K562 (cell line): ENCODE measurements at regions not wholly inside any gene's neighbourhood (a gene's known extent, or its start where the extent isn't known, plus 50 kb on each side); places are given as distances from the start of the nearest gene placed in this dataset.

ENCODE experiments used
- ATAC-seq: fragments of 200-7000 bp; cut with Tn5 transposase; 3 replicates; pipeline ENCODE4 v1.9.1; 2020; ENCODE audit warnings: moderate library complexity
- BruUV-seq: library from RNA; stranded (reverse); fragments of 400-500 nt; replicated peaks from 2 replicates; lab custom pipeline; 2021; lab: Mats Ljungman, UMichigan
- CTCF ChIA-PET: fragments of 300-600 bp; formaldehyde crosslinking; extraction: SDS; loops from one replicate; lab custom pipeline; 2021; ENCODE audit warnings: low intra/inter-chr PET ratio; lab: Yijun Ruan, JAX
- POLR2A ChIA-PET: fragments of 300-600, 350-650 bp; sonication (Branson Sonifier 250); formaldehyde crosslinking; extraction: SDS; loops from one replicate; lab custom pipeline; 2021; ENCODE audit warnings: antibody characterized with exemption, inconsistent platforms; lab: Yijun Ruan, JAX
- DNase-seq, 4 experiments: peaks; one replicate each; pipeline versions ENCODE4 v3.0.0 to v3.0.0-alpha.2; 2011 to 2018; ENCODE audit warnings: low spot score in 3 of 4, mixed read lengths in 3 of 4; ENCODE audit errors: extremely low read depth in 1 of 4
- FAIRE-seq: peaks from 2 replicates; lab custom pipeline; 2011; peaks lifted over from hg19 to GRCh38; lab: Jason Lieb, UNC
- H2AFZ ChIP-seq: 2 replicates; pipeline ENCODE4 v1.6.0; 2011; ENCODE audit warnings: low read depth, low read length, control low read depth, inconsistent platforms
- H3K27ac ChIP-seq: fragments of 200-600 bp; 3 replicates; pipeline ENCODE4 v1.8.0; 2011; ENCODE audit warnings: low read depth, mild to moderate bottlenecking, control low read depth, inconsistent platforms, low read length, moderate library complexity, mixed read lengths; ENCODE audit errors: extremely low read depth
- H3K27me3 ChIP-seq, 2 experiments: fragments of 300-600 bp in 1 of 2; 2 replicates in 1 of 2; 3 replicates in 1 of 2; pipeline versions ENCODE4 v1.6.0 to v1.8.0; 2011; ENCODE audit warnings: inconsistent platforms in 2 of 2, low read length in 2 of 2, mild to moderate bottlenecking in 1 of 2, mixed read lengths in 1 of 2, moderate library complexity in 1 of 2; ENCODE audit not compliant: control insufficient read depth in 2 of 2, insufficient read depth in 2 of 2
- H3K36me3 ChIP-seq: fragments of 300-600 bp; 3 replicates; pipeline ENCODE4 v1.8.0; 2011; ENCODE audit warnings: mild to moderate bottlenecking, low read length, inconsistent platforms; ENCODE audit not compliant: control insufficient read depth, insufficient read depth
- H3K4me1 ChIP-seq, 2 experiments: fragments of 200-600 bp in 1 of 2; replicated peaks in 1 of 2; 2 replicates in 1 of 2; 3 replicates in 1 of 2; pipeline versions ENCODE4 v1.5.1 to v1.8.0; 2011; ENCODE audit warnings: inconsistent platforms in 2 of 2, low read length in 2 of 2, mild to moderate bottlenecking in 1 of 2, mixed read lengths in 1 of 2, moderate library complexity in 1 of 2; ENCODE audit not compliant: control insufficient read depth in 2 of 2, insufficient read depth in 2 of 2
- H3K4me2 ChIP-seq: 2 replicates; pipeline ENCODE4 v1.6.1; 2011; ENCODE audit warnings: low read length, control low read depth, inconsistent platforms, mixed read lengths; ENCODE audit not compliant: insufficient read depth
- H3K4me3 ChIP-seq: fragments of 200-600 bp; sonication (generic), shearing (Covaris generic); 2 replicates; pipeline ENCODE4 v1.5.1; 2016; ENCODE audit warnings: control low read depth, inconsistent platforms
- H3K79me2 ChIP-seq: fragments of 200-600 bp; 3 replicates; pipeline ENCODE4 v1.8.0; 2011; ENCODE audit warnings: low read length, inconsistent platforms; ENCODE audit not compliant: control insufficient read depth, insufficient read depth
- H3K9ac ChIP-seq, 2 experiments: 2 replicates each; pipeline versions ENCODE4 v1.6.0 to v1.6.1; 2011; ENCODE audit warnings: low read depth in 2 of 2, low read length in 2 of 2, control low read depth in 1 of 2, inconsistent platforms in 1 of 2, mild to moderate bottlenecking in 1 of 2, mixed read lengths in 1 of 2; ENCODE audit not compliant: insufficient read depth in 1 of 2
- H3K9me1 ChIP-seq: one replicate; pipeline ENCODE4 v1.6.0; 2011; ENCODE audit warnings: inconsistent platforms, mild to moderate bottlenecking, low read length, moderate library complexity; ENCODE audit not compliant: control insufficient read depth, insufficient read depth
- H3K9me3 ChIP-seq: replicated peaks from 2 replicates; pipeline ENCODE4 v1.5.1; 2011; ENCODE audit warnings: low read depth, low read length, inconsistent platforms; ENCODE audit not compliant: control insufficient read depth, insufficient read depth
- H4K20me1 ChIP-seq: replicated peaks from 2 replicates; pipeline ENCODE4 v1.6.1; 2011; ENCODE audit warnings: low read length, inconsistent platforms, mixed read lengths; ENCODE audit not compliant: control insufficient read depth, insufficient read depth
- ASH1L ChIP-seq: fragments of 450-650 bp; IDR thresholded peaks from 2 replicates; pipeline ENCODE4 v1.6.1; 2018; ENCODE audit warnings: borderline replicate concordance, mild to moderate bottlenecking, low read depth; ENCODE audit not compliant: partially characterized antibody
- ATF1 ChIP-seq, 2 experiments: fragments of 450-650 bp in 1 of 2; IDR thresholded peaks; 2 replicates each; pipeline ENCODE4 v1.6.1; 2016; ENCODE audit warnings: missing compliant biosample characterization in 1 of 2, missing genetic modification characterization in 1 of 2
- BHLHE40 ChIP-seq: IDR thresholded peaks from 2 replicates; pipeline ENCODE4 v1.6.1; 2011; ENCODE audit warnings: low read length, improper control_type of control experiment
- CTBP1 ChIP-seq: fragments of 450-650 bp; IDR thresholded peaks from 2 replicates; pipeline ENCODE4 v1.6.1; 2016; ENCODE audit warnings: borderline replicate concordance
- ETV6 ChIP-seq, 3 experiments: fragments of 150-350 bp in 1 of 3; sonication (generic) in 1 of 3; formaldehyde crosslinking in 1 of 3; IDR thresholded peaks; 2 replicates each; pipeline versions ENCODE4 v1.6.1 to v1.8.0; 2014 to 2022; ENCODE audit warnings: borderline replicate concordance in 2 of 3, low read depth in 2 of 3, antibody characterized with exemption in 1 of 3, low read length in 1 of 3, mild to moderate bottlenecking in 1 of 3, missing genetic modification reagents in 1 of 3
- GATAD2B ChIP-seq: fragments of 450-650 bp; IDR thresholded peaks from 2 replicates; pipeline ENCODE4 v1.6.1; 2017; ENCODE audit warnings: mild to moderate bottlenecking, borderline replicate concordance
- SIRT6 ChIP-seq: IDR thresholded peaks from one replicate; pipeline ENCODE4 v1.6.1; 2012; ENCODE audit warnings: low read depth, mild to moderate bottlenecking, control low read depth, inconsistent platforms, low read length, moderate library complexity
- SRSF3 ChIP-seq: fragments of 200-400 bp; formaldehyde crosslinking; IDR thresholded peaks from 2 replicates; pipeline ENCODE4 v1.6.1; 2016; ENCODE audit warnings: mild to moderate bottlenecking, low read length, moderate library complexity; ENCODE audit not compliant: insufficient read depth
- TBL1XR1 ChIP-seq, 2 experiments: IDR thresholded peaks; 2 replicates each; pipeline ENCODE4 v1.6.1; 2012; ENCODE audit warnings: improper control_type of control experiment in 2 of 2, low read length in 2 of 2, mild to moderate bottlenecking in 1 of 2
- U2AF2 ChIP-seq: fragments of 200-400 bp; formaldehyde crosslinking; optimal IDR thresholded peaks from 2 replicates; pipeline ENCODE3; 2017; ENCODE audit warnings: low read depth, mild to moderate bottlenecking, low read length
- ZNF75A ChIP-seq: fragments of 450-650 bp; formaldehyde crosslinking; IDR thresholded peaks from 2 replicates; pipeline ENCODE4 v1.4.0; 2020; ENCODE audit warnings: mild to moderate bottlenecking
- ZNF76 ChIP-seq: fragments of 250-450 bp; sonication (Bioruptor Pico); IDR thresholded peaks from 2 replicates; pipeline ENCODE4 v1.4.0; 2020; ENCODE audit warnings: mild to moderate bottlenecking, moderate library complexity, borderline replicate concordance
- WGBS: fragments of 100-300 bp; shearing (Covaris generic); methylation state at CpG from one replicate; pipeline ENCODE4 v1.1.6; 2016; ENCODE audit warnings: low coverage, mixed read lengths; ENCODE audit not compliant: insufficient coverage; ENCODE audit errors: missing lambda C conversion rate; 5-methylcytosine and 5-hydroxymethylcytosine counted together
- in situ Hi-C: fragments of 300-500 bp; cut with MboI; formaldehyde crosslinking; loops from 4 replicates; pipeline ENCODE4 v1.15.0; 2018; ENCODE audit warnings: inconsistent platforms, mixed read lengths
- intact Hi-C: fragments of 100-400 bp; cut with micrococcal nuclease; formaldehyde crosslinking; loops from 2 replicates; pipeline ENCODE4 v1.14.2; 2022
- TF ChIP-seq, protein P1 (sequence below): fragments of 450-650 bp; IDR thresholded peaks from 2 replicates; pipeline ENCODE4 v1.6.1; 2016; ENCODE audit warnings: borderline replicate concordance
- TF ChIP-seq, protein P2 (sequence below): sonication (generic); formaldehyde crosslinking; IDR thresholded peaks from 2 replicates; pipeline ENCODE4 v1.8.0; 2022; ENCODE audit warnings: mild to moderate bottlenecking, missing genetic modification reagents, borderline replicate concordance
- TF ChIP-seq, protein P3 (sequence below): conservative IDR thresholded peaks from 2 replicates; pipeline ENCODE4 v1.6.1; 2011; ENCODE audit warnings: low read depth, mild to moderate bottlenecking, low read length; ENCODE audit not compliant: control insufficient read depth

DNA sequence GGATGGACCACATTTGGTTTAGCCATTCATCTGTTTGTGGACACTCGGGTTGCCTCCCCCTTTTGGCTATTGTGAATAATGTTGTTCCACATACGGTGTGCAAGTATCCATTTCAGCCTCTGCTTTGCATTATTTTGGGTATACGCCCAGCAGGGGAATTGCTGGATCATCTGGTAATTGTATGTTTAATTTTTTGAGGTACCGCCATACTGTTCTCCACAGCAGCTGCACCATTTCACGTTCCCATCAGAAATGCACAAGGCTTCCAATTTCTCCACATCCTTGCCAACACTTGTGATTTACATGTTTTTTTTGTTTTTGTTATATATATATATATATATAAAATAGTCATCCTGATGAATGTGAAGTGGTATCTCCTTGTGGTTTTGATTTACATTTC is 54.6 kb upstream of the TWIST2 start (continued):
- TF ChIP-seq, protein P1, sequence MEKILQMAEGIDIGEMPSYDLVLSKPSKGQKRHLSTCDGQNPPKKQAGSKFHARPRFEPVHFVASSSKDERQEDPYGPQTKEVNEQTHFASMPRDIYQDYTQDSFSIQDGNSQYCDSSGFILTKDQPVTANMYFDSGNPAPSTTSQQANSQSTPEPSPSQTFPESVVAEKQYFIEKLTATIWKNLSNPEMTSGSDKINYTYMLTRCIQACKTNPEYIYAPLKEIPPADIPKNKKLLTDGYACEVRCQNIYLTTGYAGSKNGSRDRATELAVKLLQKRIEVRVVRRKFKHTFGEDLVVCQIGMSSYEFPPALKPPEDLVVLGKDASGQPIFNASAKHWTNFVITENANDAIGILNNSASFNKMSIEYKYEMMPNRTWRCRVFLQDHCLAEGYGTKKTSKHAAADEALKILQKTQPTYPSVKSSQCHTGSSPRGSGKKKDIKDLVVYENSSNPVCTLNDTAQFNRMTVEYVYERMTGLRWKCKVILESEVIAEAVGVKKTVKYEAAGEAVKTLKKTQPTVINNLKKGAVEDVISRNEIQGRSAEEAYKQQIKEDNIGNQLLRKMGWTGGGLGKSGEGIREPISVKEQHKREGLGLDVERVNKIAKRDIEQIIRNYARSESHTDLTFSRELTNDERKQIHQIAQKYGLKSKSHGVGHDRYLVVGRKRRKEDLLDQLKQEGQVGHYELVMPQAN: no peak
- TF ChIP-seq ATF1 (CRISPR knock-in tag; IDR thresholded peaks at IDR 0.05): no peak
- TF ChIP-seq ATF1 (tag; IDR thresholded peaks at IDR 0.05): no peak
- TF ChIP-seq BHLHE40: no peak
- no peak for TF ChIP-seq SRSF3
- no peak for TF ChIP-seq ETV6 (IDR thresholded peaks at IDR 0.05; ENCODE audit: borderline replicate concordance in 1 of 2, low read depth in 2 of 2, low read length in 1 of 2)
- no peak for TF ChIP-seq ETV6 (CRISPR knock-in tag; IDR thresholded peaks at IDR 0.05; ENCODE audit: borderline replicate concordance)
- no peak for TF ChIP-seq SIRT6
- TF ChIP-seq ZNF75A: no peak

DNA sequence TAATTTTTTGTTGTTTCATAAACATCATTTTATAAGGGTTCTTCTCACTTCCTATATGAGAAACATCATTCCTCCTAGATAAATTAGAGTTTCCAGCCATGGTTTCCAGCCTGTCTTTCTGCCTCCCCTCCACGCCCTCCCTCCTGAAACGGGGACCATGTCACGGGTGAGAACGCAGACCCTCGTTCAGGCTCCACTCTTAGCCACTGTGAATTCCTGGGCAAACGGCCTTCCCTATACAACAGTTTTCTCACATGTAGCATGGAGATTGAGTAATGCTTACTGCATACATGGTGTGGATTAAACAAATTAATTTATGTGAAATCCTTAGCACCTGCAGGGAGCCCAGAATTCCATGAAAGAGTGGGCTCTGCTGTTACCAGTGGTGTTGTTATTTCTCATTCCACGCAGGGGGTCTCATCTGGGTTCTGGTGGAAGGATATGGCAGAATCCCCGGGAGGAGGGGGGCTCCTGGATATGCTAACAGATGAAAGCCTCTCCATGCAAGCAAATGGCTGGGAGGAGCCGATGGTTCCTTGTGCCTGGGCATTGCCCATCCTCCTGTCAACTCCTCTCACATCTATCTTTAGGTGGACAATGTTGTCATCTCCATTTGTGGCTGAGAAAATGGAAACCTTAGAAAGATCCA is 54.0 kb upstream of the TWIST2 start:
- in situ Hi-C loops: loop anchor here (25.0 kb wide), 1 partner anchor 432 kb away; no protein-coding TSS in a partner anchor
- Histone ChIP-seq H3K79me2 (no peaks in the 10 kb centered on the region), H3K36me3 (no peaks in the 10 kb centered on the region), H3K9me1 (no peaks in the 10 kb centered on the region), H3K4me1 (no peaks in the 10 kb centered on the region), H3K9ac (no peak overlapping the region), H3K27me3 (peaks cover 6 to 35% of the 10 kb centered on the region in 2 experiments), H3K4me3 (no peak overlapping the region), H3K4me2 (no peak overlapping the region), H3K9me3 (no peaks in the 10 kb centered on the region), H2AFZ (no peak overlapping the region)
- intact Hi-C loops: no loop called here
- DNase-seq (no peak), FAIRE-seq (no peak)
- POLR2A ChIA-PET: no interaction called here
- TF ChIP-seq U2AF2 (no peak), ZNF76 (CRISPR knock-in tag) (no peak), CTBP1 (no peak), TBL1XR1 (IDR thresholded peaks at IDR 0.05; ENCODE audit: low read length in 2 of 2) (no peak), ASH1L (no peak), GATAD2B (no peak)
- TF ChIP-seq, protein P2, sequence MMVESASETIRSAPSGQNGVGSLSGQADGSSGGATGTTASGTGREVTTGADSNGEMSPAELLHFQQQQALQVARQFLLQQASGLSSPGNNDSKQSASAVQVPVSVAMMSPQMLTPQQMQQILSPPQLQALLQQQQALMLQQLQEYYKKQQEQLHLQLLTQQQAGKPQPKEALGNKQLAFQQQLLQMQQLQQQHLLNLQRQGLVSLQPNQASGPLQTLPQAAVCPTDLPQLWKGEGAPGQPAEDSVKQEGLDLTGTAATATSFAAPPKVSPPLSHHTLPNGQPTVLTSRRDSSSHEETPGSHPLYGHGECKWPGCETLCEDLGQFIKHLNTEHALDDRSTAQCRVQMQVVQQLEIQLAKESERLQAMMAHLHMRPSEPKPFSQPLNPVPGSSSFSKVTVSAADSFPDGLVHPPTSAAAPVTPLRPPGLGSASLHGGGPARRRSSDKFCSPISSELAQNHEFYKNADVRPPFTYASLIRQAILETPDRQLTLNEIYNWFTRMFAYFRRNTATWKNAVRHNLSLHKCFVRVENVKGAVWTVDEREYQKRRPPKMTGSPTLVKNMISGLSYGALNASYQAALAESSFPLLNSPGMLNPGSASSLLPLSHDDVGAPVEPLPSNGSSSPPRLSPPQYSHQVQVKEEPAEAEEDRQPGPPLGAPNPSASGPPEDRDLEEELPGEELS: no peak
- TF ChIP-seq, protein P3, sequence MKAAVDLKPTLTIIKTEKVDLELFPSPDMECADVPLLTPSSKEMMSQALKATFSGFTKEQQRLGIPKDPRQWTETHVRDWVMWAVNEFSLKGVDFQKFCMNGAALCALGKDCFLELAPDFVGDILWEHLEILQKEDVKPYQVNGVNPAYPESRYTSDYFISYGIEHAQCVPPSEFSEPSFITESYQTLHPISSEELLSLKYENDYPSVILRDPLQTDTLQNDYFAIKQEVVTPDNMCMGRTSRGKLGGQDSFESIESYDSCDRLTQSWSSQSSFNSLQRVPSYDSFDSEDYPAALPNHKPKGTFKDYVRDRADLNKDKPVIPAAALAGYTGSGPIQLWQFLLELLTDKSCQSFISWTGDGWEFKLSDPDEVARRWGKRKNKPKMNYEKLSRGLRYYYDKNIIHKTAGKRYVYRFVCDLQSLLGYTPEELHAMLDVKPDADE: no peak
- TF ChIP-seq, all 486 proteins: peak for 0
- Histone ChIP-seq H3K27ac (no peak overlapping the region), H4K20me1 (no peaks in the 10 kb centered on the region)
- 0% methylated on average over 3 of the region's 9 CpGs for WGBS
- BruUV-seq: no TSS peak
- CTCF ChIA-PET: no interaction called here
- no peak for ATAC-seq
